ENCODE measurements at regions not wholly inside any gene's neighbourhood (a gene's known extent, or its start where the extent isn't known, plus 50 kb on each side); places are given as distances from the start of the nearest gene placed in this dataset.

DNA sequence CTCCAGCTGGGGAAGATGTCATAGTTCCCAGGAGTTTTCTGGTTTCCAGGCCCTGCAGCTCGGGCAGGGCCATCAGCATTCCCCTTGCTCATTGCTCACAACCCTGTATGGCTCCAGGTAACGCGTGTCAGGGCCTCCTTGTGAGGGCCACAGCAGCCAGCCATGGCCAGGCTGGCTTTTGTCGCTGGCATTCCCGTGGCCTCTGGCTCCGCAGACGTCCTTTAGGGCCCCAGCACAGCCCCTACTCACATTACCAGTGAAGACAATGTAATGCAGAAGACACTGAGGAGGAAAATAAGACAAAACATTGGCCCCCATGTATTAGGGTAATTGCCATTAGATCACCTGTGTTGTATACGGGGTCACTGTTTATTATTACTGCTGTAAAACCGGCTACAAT, 1799.0 kb downstream of the TP53TG3F start:
- no peak for TF ChIP-seq EZH2 (IDR thresholded peaks at IDR 0.05; ENCODE audit: low read length)
- no peak for TF ChIP-seq CTCF (optimal IDR thresholded peaks at IDR 0.05 in 1 of 3, IDR thresholded peaks at IDR 0.05 in 1 of 3, conservative IDR thresholded peaks at IDR 0.05 in 1 of 3; ENCODE audit: extremely low read depth in 1 of 3, insufficient read depth in 2 of 3, low read length in 3 of 3)

All from keratinocyte (primary cell).